Astrocyte of the spinal cord (primary cell): ENCODE measurements at regions not wholly inside any gene's neighbourhood (a gene's known extent, or its start where the extent isn't known, plus 50 kb on each side); places are given as distances from the start of the nearest gene placed in this dataset.

Experiments used
- DNase-seq: peaks from one replicate; pipeline ENCODE4 v3.0.0; 2011; ENCODE audit warnings: low read depth, low spot score
- H3K4me3 ChIP-seq: 2 replicates; pipeline ENCODE4 v1.5.1; 2011; ENCODE audit warnings: low read depth, mild to moderate bottlenecking, low read length, moderate library complexity
- CTCF ChIP-seq: IDR thresholded peaks from 2 replicates; pipeline ENCODE4 v1.5.1; 2012; ENCODE audit warnings: low read depth, mild to moderate bottlenecking, low read length, inconsistent platforms
- in situ Hi-C: cut with HindIII; loops from 2 replicates; pipeline ENCODE4 v1.10.0; 2017; ENCODE audit warnings: low sequenced_read_pairs

GRCh38 chr5:166880456-166880855 lies 1411.0 kb upstream of the WWC1 start:
- no peak for DNase-seq
- in situ Hi-C loops: no loop called here
- TF ChIP-seq CTCF: no peak
- H3K4me3 ChIP-seq: no peak overlapping the region

GRCh38 chr5:166881802-166882201 lies 1409.6 kb upstream of the WWC1 start:
- in situ Hi-C loops: no loop called here
- TF ChIP-seq CTCF: no peak
- no peak overlapping the region for H3K4me3 ChIP-seq
- no peak for DNase-seq

- no peak for TF ChIP-seq CTCF
- DNase-seq: peak; percentile 12
- H3K4me3 ChIP-seq: no peak overlapping the region
- in situ Hi-C loops: no loop called here
Measured at GRCh38 chr5:166883016-166883415, 1408.4 kb upstream of the WWC1 start.

- in situ Hi-C loops: no loop called here
- DNase-seq: no peak
- no peak overlapping the region for H3K4me3 ChIP-seq
- no peak for TF ChIP-seq CTCF
Measured at GRCh38 chr5:166898166-166898565, 1393.3 kb upstream of the WWC1 start.

- no peak overlapping the region for H3K4me3 ChIP-seq
- in situ Hi-C loops: no loop called here
- no peak for DNase-seq
- no peak for TF ChIP-seq CTCF
Measured at GRCh38 chr5:166899343-166899742, 1392.1 kb upstream of the WWC1 start.

- DNase-seq: no peak
- H3K4me3 ChIP-seq: no peak overlapping the region
- in situ Hi-C loops: no loop called here
- TF ChIP-seq CTCF: no peak
Measured at GRCh38 chr5:166904571-166904970, 1386.9 kb upstream of the WWC1 start.
